ENCODE measurements at regions not wholly inside any gene's neighbourhood (a gene's known extent, or its start where the extent isn't known, plus 50 kb on each side); places are given as distances from the start of the nearest gene placed in this dataset.

GRCh38 chrX:65871671-65872311 is 168.1 kb downstream of the VSIG4 start:
- TF ChIP-seq CTCF (conservative IDR thresholded peaks at IDR 0.05) = peak; percentile 39; the same call in 1 of the 2 replicates
- no peak for TF ChIP-seq EZH2 (IDR thresholded peaks at IDR 0.05; ENCODE audit: low read depth)

Data from PC-9 (cell line).